Endothelial cell of umbilical vein (primary cell): ENCODE measurements at regions not wholly inside any gene's neighbourhood (a gene's known extent, or its start where the extent isn't known, plus 50 kb on each side); places are given as distances from the start of the nearest gene placed in this dataset.

ENCODE experiments used
- BruUV-seq: library from RNA; stranded (reverse); fragments of 400-500 nt; replicated peaks from 2 replicates; lab custom pipeline; 2021; lab: Mats Ljungman, UMichigan
- CTCF ChIA-PET: fragments of 300-600, 350-600 bp; sonication (Branson Sonifier 250); formaldehyde crosslinking; loops from one replicate; lab custom pipeline; 2021; ENCODE audit warnings: antibody characterized with exemption, inconsistent platforms; lab: Charles Lee
- POLR2A ChIA-PET: fragments of 300-600, 350-600 bp; sonication (Branson Sonifier 250); formaldehyde crosslinking; loops from one replicate; lab custom pipeline; 2021; ENCODE audit warnings: antibody characterized with exemption, inconsistent platforms; lab: Charles Lee
- DNase-seq: peaks from one replicate; pipeline ENCODE4 v3.0.0-alpha.2; 2011; ENCODE audit warnings: low read depth, low spot score
- FAIRE-seq: peaks from 2 replicates; lab custom pipeline; 2011; peaks lifted over from hg19 to GRCh38; lab: Jason Lieb, UNC
- H2AFZ ChIP-seq: 2 replicates; pipeline ENCODE4 v1.6.0; 2012; ENCODE audit warnings: low read depth, low read length, control low read depth, inconsistent platforms
- H3K27ac ChIP-seq: 2 replicates; pipeline ENCODE4 v1.5.1; 2011; ENCODE audit warnings: low read depth, mild to moderate bottlenecking, control low read depth, low read length, moderate library complexity; ENCODE audit not compliant: insufficient read depth
- H3K27me3 ChIP-seq, 2 experiments: 2 replicates each; pipeline versions ENCODE4 v1.6.0 to v1.6.1; 2011; ENCODE audit warnings: low read length in 2 of 2, mixed read lengths in 1 of 2; ENCODE audit not compliant: control insufficient read depth in 2 of 2, insufficient read depth in 2 of 2
- H3K36me3 ChIP-seq, 2 experiments: 2 replicates in 1 of 2; 3 replicates in 1 of 2; pipeline ENCODE4 v1.5.1; 2011; ENCODE audit warnings: low read length in 2 of 2, mild to moderate bottlenecking in 1 of 2, moderate library complexity in 1 of 2; ENCODE audit not compliant: control insufficient read depth in 2 of 2, insufficient read depth in 2 of 2; ENCODE audit errors: extremely low read depth in 1 of 2
- H3K4me1 ChIP-seq: 3 replicates; pipeline ENCODE4 v1.5.1; 2011; ENCODE audit warnings: mild to moderate bottlenecking, low read length; ENCODE audit not compliant: control insufficient read depth, insufficient read depth; ENCODE audit errors: extremely low read depth
- H3K4me2 ChIP-seq: 2 replicates; pipeline ENCODE4 v1.6.1; 2011; ENCODE audit warnings: low read length, control low read depth, mixed read lengths; ENCODE audit not compliant: insufficient read depth
- H3K4me3 ChIP-seq, 3 experiments: fragments of 200-600 bp in 1 of 3; sonication (generic), shearing (Covaris generic) in 1 of 3; replicated peaks in 1 of 3; 2 replicates each; pipeline ENCODE4 v1.5.1; 2011 to 2016; ENCODE audit warnings: control low read depth in 3 of 3, low read length in 3 of 3, mild to moderate bottlenecking in 2 of 3, inconsistent platforms in 1 of 3, low read depth in 1 of 3, moderate library complexity in 1 of 3; ENCODE audit not compliant: insufficient read depth in 1 of 3
- H3K79me2 ChIP-seq: 2 replicates; pipeline ENCODE4 v1.6.0; 2012; ENCODE audit warnings: low read length, inconsistent platforms; ENCODE audit not compliant: control insufficient read depth, insufficient read depth
- H3K9ac ChIP-seq: replicated peaks from 2 replicates; pipeline ENCODE3; 2011; ENCODE audit warnings: low read length, control low read depth; ENCODE audit not compliant: insufficient read depth; ENCODE audit errors: extremely low read depth
- H3K9me1 ChIP-seq: replicated peaks from 3 replicates; pipeline ENCODE4 v1.6.0; 2011; ENCODE audit warnings: mild to moderate bottlenecking, low read length; ENCODE audit not compliant: control insufficient read depth, insufficient read depth; ENCODE audit errors: extremely low read depth
- H3K9me3 ChIP-seq: replicated peaks from 2 replicates; pipeline ENCODE4 v1.5.1; 2012; ENCODE audit warnings: low read length, inconsistent platforms; ENCODE audit not compliant: control insufficient read depth, insufficient read depth
- H4K20me1 ChIP-seq: replicated peaks from 2 replicates; pipeline ENCODE3; 2011; ENCODE audit warnings: mild to moderate bottlenecking, low read length; ENCODE audit not compliant: control insufficient read depth, insufficient read depth; ENCODE audit errors: extremely low read depth
- EZH2 ChIP-seq: IDR thresholded peaks from 2 replicates; pipeline ENCODE4 v1.6.1; 2012; ENCODE audit warnings: borderline replicate concordance, low read depth, mild to moderate bottlenecking, moderate library complexity, low read length, inconsistent platforms; ENCODE audit not compliant: severe bottlenecking
- FOS ChIP-seq: IDR thresholded peaks from 2 replicates; pipeline ENCODE4 v1.6.1; 2011; ENCODE audit warnings: mild to moderate bottlenecking, low read length, moderate library complexity, borderline replicate concordance; ENCODE audit not compliant: insufficient read depth
- GATA2 ChIP-seq: IDR thresholded peaks from 2 replicates; pipeline ENCODE4 v1.7.0; 2011; ENCODE audit warnings: low read depth, mild to moderate bottlenecking, moderate library complexity, mixed read lengths, low read length; ENCODE audit not compliant: insufficient read length, insufficient read depth
- JUN ChIP-seq: IDR thresholded peaks from 2 replicates; pipeline ENCODE4 v1.6.1; 2011; ENCODE audit warnings: borderline replicate concordance, low read depth; ENCODE audit not compliant: insufficient read length, insufficient read depth
- MYC ChIP-seq: IDR thresholded peaks from one replicate; pipeline ENCODE4 v1.6.1; 2011; ENCODE audit warnings: mild to moderate bottlenecking, low read depth, low read length
- POLR2A ChIP-seq: IDR thresholded peaks from 2 replicates; pipeline ENCODE4 v1.6.1; 2012; ENCODE audit warnings: low read depth, mild to moderate bottlenecking, control low read depth, low read length
- POLR2AphosphoS5 ChIP-seq: IDR thresholded peaks from 2 replicates; pipeline ENCODE4 v1.6.1; 2012; ENCODE audit warnings: low read depth, mild to moderate bottlenecking, control low read depth, low read length, moderate library complexity; ENCODE audit not compliant: insufficient read depth
- dilution Hi-C: fragments of 300-500 bp; cut with MboI; formaldehyde crosslinking; loops from one replicate; pipeline ENCODE4 v1.15.0; 2019; ENCODE audit warnings: low sequenced_read_pairs; ENCODE audit not compliant: extremely low pct_ligation_motif_present
- intact Hi-C: fragments of 100-400 bp; cut with micrococcal nuclease; formaldehyde crosslinking; loops from one replicate; pipeline ENCODE4 v1.10.0; 2022
- TF ChIP-seq, protein P1 (sequence below): IDR thresholded peaks from 2 replicates; pipeline ENCODE4 v1.6.1; 2011; ENCODE audit not compliant: insufficient read depth, insufficient read length
- TF ChIP-seq, protein P2 (sequence below), 2 donors: IDR thresholded peaks; 1 replicate in 1 of 2; 2 replicates in 1 of 2; pipeline ENCODE4 v1.5.1; 2011; ENCODE audit warnings: low read length in 2 of 2, mild to moderate bottlenecking in 2 of 2, moderate library complexity in 2 of 2, control low read depth in 1 of 2, inconsistent platforms in 1 of 2, low read depth in 1 of 2; ENCODE audit not compliant: insufficient read depth in 1 of 2; ENCODE audit errors: extremely low read depth in 1 of 2

DNA sequence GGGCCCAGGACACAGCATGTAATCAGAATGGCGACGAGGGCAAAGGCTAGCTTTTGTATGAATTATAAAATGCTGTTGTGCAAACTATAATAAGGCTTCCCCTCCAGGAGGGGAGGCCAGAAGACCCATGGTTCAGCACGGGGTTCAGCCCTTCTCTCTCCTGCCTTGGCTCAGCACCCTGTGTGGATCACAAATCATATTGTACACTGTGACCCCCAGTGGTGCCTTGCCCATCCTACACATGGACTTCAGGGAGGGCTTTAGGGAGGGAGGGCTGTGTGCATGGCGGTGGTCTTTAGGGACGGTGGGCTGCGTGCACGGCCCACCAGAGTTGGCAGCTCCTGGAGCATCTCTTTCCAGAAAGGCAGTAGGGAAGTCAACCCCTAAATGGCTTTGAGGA lies 120.8 kb upstream of the TNR start:
- ChIA-PET CTCF (no interaction called here), POLR2A (no interaction called here)
- Histone ChIP-seq H2AFZ (no peak overlapping the region), H3K4me2 (no peak overlapping the region), H3K9me1 (no peaks in the 10 kb centered on the region), H3K27me3 (peaks cover 2% of the 10 kb centered on the region in 2 experiments), H3K36me3 (no peaks in the 10 kb centered on the region), H3K27ac (no peak overlapping the region), H3K9ac (no peak overlapping the region), H3K4me1 (no peaks in the 10 kb centered on the region), H4K20me1 (no peaks in the 10 kb centered on the region), H3K9me3 (no peaks in the 10 kb centered on the region), H3K79me2 (no peaks in the 10 kb centered on the region), H3K4me3 (no peak overlapping the region)
- no peak for TF ChIP-seq JUN
- no peak for TF ChIP-seq GATA2
- no peak for TF ChIP-seq POLR2A
- TF ChIP-seq, protein P1, sequence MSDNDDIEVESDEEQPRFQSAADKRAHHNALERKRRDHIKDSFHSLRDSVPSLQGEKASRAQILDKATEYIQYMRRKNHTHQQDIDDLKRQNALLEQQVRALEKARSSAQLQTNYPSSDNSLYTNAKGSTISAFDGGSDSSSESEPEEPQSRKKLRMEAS = no peak
- TF ChIP-seq EZH2 = no peak
- TF ChIP-seq, protein P2, sequence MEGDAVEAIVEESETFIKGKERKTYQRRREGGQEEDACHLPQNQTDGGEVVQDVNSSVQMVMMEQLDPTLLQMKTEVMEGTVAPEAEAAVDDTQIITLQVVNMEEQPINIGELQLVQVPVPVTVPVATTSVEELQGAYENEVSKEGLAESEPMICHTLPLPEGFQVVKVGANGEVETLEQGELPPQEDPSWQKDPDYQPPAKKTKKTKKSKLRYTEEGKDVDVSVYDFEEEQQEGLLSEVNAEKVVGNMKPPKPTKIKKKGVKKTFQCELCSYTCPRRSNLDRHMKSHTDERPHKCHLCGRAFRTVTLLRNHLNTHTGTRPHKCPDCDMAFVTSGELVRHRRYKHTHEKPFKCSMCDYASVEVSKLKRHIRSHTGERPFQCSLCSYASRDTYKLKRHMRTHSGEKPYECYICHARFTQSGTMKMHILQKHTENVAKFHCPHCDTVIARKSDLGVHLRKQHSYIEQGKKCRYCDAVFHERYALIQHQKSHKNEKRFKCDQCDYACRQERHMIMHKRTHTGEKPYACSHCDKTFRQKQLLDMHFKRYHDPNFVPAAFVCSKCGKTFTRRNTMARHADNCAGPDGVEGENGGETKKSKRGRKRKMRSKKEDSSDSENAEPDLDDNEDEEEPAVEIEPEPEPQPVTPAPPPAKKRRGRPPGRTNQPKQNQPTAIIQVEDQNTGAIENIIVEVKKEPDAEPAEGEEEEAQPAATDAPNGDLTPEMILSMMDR (IDR thresholded peaks at IDR 0.05; ENCODE audit: extremely low read depth in 1 of 2, insufficient read depth in 1 of 2, low read depth in 1 of 2, low read length in 2 of 2) = no peak
- no peak for TF ChIP-seq POLR2AphosphoS5
- no peak for TF ChIP-seq FOS
- TF ChIP-seq MYC = no peak
- no TSS peak for BruUV-seq
- FAIRE-seq (no peak), DNase-seq (no peak)
- dilution Hi-C loops = no loop called here
- intact Hi-C loops = no loop called here
